Left lung (tissue), 4 donors: ENCODE measurements at regions not wholly inside any gene's neighbourhood (a gene's known extent, or its start where the extent isn't known, plus 50 kb on each side); places are given as distances from the start of the nearest gene placed in this dataset.

ENCODE experiments used
- ATAC-seq: fragments of 200-7000 bp; cut with Tn5 transposase; one replicate; pipeline ENCODE4 v1.9.1; 2020; ENCODE audit warnings: moderate library complexity
- DNase-seq, 4 donors: peaks; one replicate each; pipeline ENCODE4 v3.0.0-alpha.2; 2013 to 2020
- H3K27ac ChIP-seq, 2 donors: fragments of 200-600 bp; sonication (generic) in 1 of 2; one replicate each; pipeline versions ENCODE4 v1.5.0 to v1.8.0; 2020 to 2021
- H3K27me3 ChIP-seq, 2 donors: fragments of 200-600 bp; sonication (generic) in 1 of 2; one replicate each; pipeline versions ENCODE4 v1.5.0 to v1.8.0; 2020 to 2021
- H3K36me3 ChIP-seq, 2 donors: fragments of 200-600 bp; sonication (generic) in 1 of 2; one replicate each; pipeline versions ENCODE4 v1.5.0 to v1.8.0; 2020 to 2021
- H3K4me1 ChIP-seq, 2 donors: fragments of 200-600 bp; one replicate each; pipeline ENCODE4 v1.8.0; 2021
- H3K4me3 ChIP-seq, 2 donors: fragments of 200-600 bp; sonication (generic) in 1 of 2; one replicate each; pipeline versions ENCODE4 v1.5.0 to v1.8.0; 2020 to 2021; ENCODE audit warnings: mild to moderate bottlenecking in 1 of 2
- H3K9me3 ChIP-seq, 2 donors: fragments of 200-600 bp; sonication (generic) in 1 of 2; one replicate each; pipeline versions ENCODE4 v1.5.0 to v1.8.0; 2020 to 2021
- intact Hi-C, 2 donors: fragments of 100-400 bp; cut with DNase I; formaldehyde crosslinking; loops; one replicate each; pipeline versions ENCODE4 v1.11.2 to v1.14.2; 2022
- TF ChIP-seq, protein P1 (sequence below), 2 donors: fragments of 200-600 bp; sonication (generic) in 1 of 2; IDR thresholded peaks; one replicate each; pipeline versions ENCODE4 v1.5.0 to v1.8.0; 2021; ENCODE audit warnings: antibody characterized with exemption in 2 of 2
- donor health status: DM: no; HTN: yes; CAD: no.
- donor health status: DM: no; HTN: no; CAD: no.

DNA sequence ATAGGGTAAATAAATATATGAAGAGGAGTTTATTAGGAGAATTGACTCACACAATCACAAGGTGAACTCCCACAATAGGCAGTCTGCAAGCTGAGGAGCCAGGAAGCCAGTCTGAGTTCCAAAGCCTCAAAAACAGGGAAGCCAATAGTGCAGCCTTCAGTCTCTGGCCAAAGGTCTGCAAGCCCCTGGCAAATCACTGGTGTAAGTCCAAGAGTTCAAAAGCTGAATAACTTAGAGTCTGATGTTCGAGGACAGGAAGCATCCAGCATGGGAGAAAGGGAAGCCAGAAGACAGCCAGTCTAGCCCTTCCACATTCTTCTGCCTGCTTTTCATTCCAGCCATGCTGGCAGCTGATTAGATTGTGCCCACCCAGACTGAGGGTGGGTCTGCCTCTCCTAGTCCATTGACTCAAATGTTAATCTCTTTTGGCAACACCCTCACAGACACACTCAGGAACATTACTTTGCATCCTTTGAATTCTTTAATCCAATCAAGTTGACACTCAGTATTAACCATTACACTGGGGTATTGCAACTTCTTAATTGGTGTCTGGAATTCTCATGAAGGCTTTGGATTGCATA is 736.5 kb upstream of the LMO3 start:
- H3K4me3 ChIP-seq = no peak overlapping the region
- intact Hi-C loops = no loop called here
- ATAC-seq (no peak), DNase-seq (no peak)
- H3K27ac ChIP-seq = no peak overlapping the region
- no peaks in the 10 kb centered on the region for H3K4me1 ChIP-seq
- TF ChIP-seq, protein P1, sequence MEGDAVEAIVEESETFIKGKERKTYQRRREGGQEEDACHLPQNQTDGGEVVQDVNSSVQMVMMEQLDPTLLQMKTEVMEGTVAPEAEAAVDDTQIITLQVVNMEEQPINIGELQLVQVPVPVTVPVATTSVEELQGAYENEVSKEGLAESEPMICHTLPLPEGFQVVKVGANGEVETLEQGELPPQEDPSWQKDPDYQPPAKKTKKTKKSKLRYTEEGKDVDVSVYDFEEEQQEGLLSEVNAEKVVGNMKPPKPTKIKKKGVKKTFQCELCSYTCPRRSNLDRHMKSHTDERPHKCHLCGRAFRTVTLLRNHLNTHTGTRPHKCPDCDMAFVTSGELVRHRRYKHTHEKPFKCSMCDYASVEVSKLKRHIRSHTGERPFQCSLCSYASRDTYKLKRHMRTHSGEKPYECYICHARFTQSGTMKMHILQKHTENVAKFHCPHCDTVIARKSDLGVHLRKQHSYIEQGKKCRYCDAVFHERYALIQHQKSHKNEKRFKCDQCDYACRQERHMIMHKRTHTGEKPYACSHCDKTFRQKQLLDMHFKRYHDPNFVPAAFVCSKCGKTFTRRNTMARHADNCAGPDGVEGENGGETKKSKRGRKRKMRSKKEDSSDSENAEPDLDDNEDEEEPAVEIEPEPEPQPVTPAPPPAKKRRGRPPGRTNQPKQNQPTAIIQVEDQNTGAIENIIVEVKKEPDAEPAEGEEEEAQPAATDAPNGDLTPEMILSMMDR (IDR thresholded peaks at IDR 0.05) = no peak
- H3K27me3 ChIP-seq = no peaks in the 10 kb centered on the region
- peaks cover 0 to 13% of the 10 kb centered on the region in 2 donors for H3K9me3 ChIP-seq
- H3K36me3 ChIP-seq = no peaks in the 10 kb centered on the region

DNA sequence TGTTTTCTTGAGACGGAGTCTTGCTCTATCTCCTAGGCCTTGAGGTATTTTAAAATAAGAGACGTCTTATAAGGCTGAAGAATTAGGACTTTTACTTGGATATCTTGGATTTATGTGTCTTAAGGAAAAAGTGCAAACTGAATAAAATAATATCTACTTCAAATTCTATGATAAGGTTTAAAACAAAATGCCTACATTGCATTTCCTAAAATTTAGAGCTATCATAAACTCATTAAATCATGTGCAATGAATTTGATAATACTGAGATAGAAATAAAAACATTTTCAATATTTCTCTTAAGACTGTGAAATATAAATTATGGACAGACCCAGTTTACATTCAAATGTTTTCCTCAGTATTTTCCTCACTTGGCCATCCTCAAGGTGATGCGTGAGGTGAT is 729.5 kb upstream of the LMO3 start:
- Histone ChIP-seq H3K4me3 (no peak overlapping the region), H3K9me3 (peaks cover 0 to 4% of the 10 kb centered on the region in 2 donors), H3K27me3 (no peaks in the 10 kb centered on the region), H3K27ac (no peak overlapping the region), H3K4me1 (no peaks in the 10 kb centered on the region), H3K36me3 (no peaks in the 10 kb centered on the region)
- TF ChIP-seq, protein P1 (IDR thresholded peaks at IDR 0.05) = no peak
- intact Hi-C loops = no loop called here
- ATAC-seq (no peak), DNase-seq (no peak)

DNA sequence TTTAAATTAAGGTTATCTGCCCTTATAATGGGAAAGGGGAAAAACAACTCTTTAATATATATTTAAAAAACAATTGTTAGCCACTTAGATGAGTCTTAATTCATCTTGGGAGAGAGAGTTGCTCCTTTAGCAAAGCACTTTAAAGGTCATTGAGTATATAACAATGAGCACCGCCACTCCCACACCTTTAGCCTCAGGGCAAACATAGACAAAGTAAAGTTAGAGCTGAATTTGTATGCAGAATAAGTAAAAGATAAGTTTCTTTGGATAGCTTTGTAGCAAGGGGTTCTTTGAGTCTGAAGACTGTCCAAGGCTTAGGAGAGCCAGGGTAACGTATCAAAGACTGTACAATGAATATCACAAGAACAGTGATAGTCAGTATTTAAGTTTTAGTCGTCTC is 728.8 kb upstream of the LMO3 start:
- Histone ChIP-seq H3K4me1 (no peaks in the 10 kb centered on the region), H3K9me3 (no peaks in the 10 kb centered on the region), H3K27ac (no peak overlapping the region), H3K36me3 (no peaks in the 10 kb centered on the region), H3K4me3 (no peak overlapping the region), H3K27me3 (no peaks in the 10 kb centered on the region)
- DNase-seq (no peak), ATAC-seq (no peak)
- TF ChIP-seq, protein P1 (IDR thresholded peaks at IDR 0.05) = no peak
- intact Hi-C loops = no loop called here

DNA sequence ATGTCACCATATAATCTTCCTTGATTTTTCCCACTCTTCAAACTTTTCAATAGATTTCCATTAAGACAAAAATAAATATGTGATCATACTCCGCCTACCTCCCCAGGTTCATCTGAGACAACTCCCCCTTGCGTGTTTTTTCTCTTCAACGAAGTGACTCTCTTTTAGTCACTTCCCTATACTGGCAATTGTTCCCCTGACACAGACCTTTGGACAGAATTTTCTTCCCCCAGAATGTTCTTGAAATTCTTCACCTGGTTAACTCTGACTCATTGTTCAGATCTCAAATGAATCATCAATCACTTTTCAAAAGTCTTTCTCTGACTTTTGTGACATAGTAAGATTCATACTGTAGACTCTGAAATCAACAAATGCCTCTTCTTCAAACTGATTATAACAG is 727.3 kb upstream of the LMO3 start:
- H3K36me3 ChIP-seq = no peaks in the 10 kb centered on the region
- H3K4me3 ChIP-seq = no peak overlapping the region
- TF ChIP-seq, protein P1 (IDR thresholded peaks at IDR 0.05) = no peak
- H3K4me1 ChIP-seq = no peaks in the 10 kb centered on the region
- no peak overlapping the region for H3K27ac ChIP-seq
- no peaks in the 10 kb centered on the region for H3K27me3 ChIP-seq
- DNase-seq = no peak
- no peak for ATAC-seq
- intact Hi-C loops = no loop called here
- no peaks in the 10 kb centered on the region for H3K9me3 ChIP-seq

DNA sequence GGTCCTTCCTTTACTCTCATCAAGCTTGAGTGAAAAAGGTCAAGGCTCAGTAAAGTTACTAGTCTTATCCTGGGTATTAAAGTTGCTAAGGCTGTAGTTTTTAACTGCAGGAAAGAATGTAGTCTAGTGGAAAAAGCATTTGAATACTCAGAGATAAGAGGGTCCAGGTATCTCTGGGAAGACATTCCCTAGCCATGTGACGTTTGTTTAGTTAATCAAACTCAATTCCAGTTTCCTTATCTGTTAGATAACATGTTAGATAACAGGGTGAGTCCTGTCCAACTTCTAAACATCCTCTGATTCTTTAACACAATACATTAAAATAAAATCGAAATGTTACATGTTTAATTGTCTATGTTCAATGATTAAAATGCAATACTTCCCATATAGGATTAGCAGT is 720.7 kb upstream of the LMO3 start:
- no peak overlapping the region for H3K4me3 ChIP-seq
- no peak for DNase-seq
- no peaks in the 10 kb centered on the region for H3K27me3 ChIP-seq
- TF ChIP-seq, protein P1 (IDR thresholded peaks at IDR 0.05) = no peak
- intact Hi-C loops = no loop called here
- no peak for ATAC-seq
- H3K9me3 ChIP-seq = peaks cover 0 to 13% of the 10 kb centered on the region in 2 donors
- H3K27ac ChIP-seq = no peak overlapping the region
- no peaks in the 10 kb centered on the region for H3K36me3 ChIP-seq
- H3K4me1 ChIP-seq = no peaks in the 10 kb centered on the region
